Muscle of leg (tissue), 3 donors: ENCODE measurements at regions not wholly inside any gene's neighbourhood (a gene's known extent, or its start where the extent isn't known, plus 50 kb on each side); places are given as distances from the start of the nearest gene placed in this dataset.
"Not testable (repeated sequence)": the region's sequence is repeated elsewhere in the genome, so short reads cannot be mapped to it uniquely, and the experiment has no call there.

Experiments
- DNase-seq: peaks from one replicate; pipeline ENCODE4 v3.0.0; 2013
- H3K27ac ChIP-seq: one replicate; pipeline ENCODE4 v1.5.1; 2013; ENCODE audit warnings: mild to moderate bottlenecking, low read length, control low read depth
- H3K27me3 ChIP-seq: one replicate; pipeline ENCODE4 v1.6.1; 2013; ENCODE audit warnings: low read length; ENCODE audit not compliant: control insufficient read depth, insufficient read depth
- H3K36me3 ChIP-seq: one replicate; pipeline ENCODE4 v1.6.1; 2013; ENCODE audit warnings: low read length; ENCODE audit not compliant: control insufficient read depth, insufficient read depth
- H3K4me1 ChIP-seq: one replicate; pipeline ENCODE4 v1.6.1; 2013; ENCODE audit warnings: low read length; ENCODE audit not compliant: control insufficient read depth, insufficient read depth
- H3K4me3 ChIP-seq: one replicate; pipeline ENCODE4 v1.5.1; 2013; ENCODE audit warnings: low read length, control low read depth
- H3K9me3 ChIP-seq: replicated peaks from 2 replicates; pipeline ENCODE4 v1.6.1; 2013; ENCODE audit warnings: low read depth, low read length; ENCODE audit not compliant: control insufficient read depth
- WGBS: methylation state at CpG from one replicate; pipeline ENCODE4 v1.1.5; 2013; ENCODE audit warnings: missing lambda C conversion rate; ENCODE audit not compliant: insufficient coverage; 5-methylcytosine and 5-hydroxymethylcytosine counted together

GRCh38 chrX:3962511-3963311 is 249.3 kb upstream of the PRKX start:
- DNase-seq = peak; percentile 22
- Histone ChIP-seq H3K27ac (no peak overlapping the region), H3K4me3 (no peak overlapping the region), H3K36me3 (no peaks in the 10 kb centered on the region), H3K9me3 (no peaks in the 10 kb centered on the region), H3K27me3 (peaks cover 3% of the 10 kb centered on the region), H3K4me1 (no peaks in the 10 kb centered on the region)
- 18% methylated on average over 4 of the region's 13 CpGs for WGBS

DNA sequence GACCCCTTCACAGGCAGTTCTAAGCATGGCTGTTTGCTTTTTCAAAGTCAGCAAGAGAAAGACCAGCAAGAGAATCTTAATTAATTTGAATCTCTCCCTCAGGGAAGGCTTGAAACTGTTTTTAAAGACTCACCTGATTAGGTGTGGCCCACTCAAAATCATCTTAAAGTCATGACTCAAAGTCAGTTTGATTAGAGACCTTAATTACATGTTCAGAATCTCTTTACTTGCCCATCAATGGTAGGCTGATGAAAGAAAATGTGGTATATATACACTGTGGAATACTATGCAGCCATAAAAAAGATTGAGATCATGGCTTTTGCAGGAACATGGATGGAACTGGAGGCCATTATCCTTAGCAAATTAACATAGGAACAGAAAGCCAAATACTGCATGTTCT is 247.5 kb upstream of the PRKX start:
- H3K4me3 ChIP-seq = no peak overlapping the region
- H3K27ac ChIP-seq = no peak overlapping the region
- peaks cover 3% of the 10 kb centered on the region for H3K27me3 ChIP-seq
- no peaks in the 10 kb centered on the region for H3K4me1 ChIP-seq
- no peak for DNase-seq
- H3K9me3 ChIP-seq = no peaks in the 10 kb centered on the region
- H3K36me3 ChIP-seq = no peaks in the 10 kb centered on the region

DNA sequence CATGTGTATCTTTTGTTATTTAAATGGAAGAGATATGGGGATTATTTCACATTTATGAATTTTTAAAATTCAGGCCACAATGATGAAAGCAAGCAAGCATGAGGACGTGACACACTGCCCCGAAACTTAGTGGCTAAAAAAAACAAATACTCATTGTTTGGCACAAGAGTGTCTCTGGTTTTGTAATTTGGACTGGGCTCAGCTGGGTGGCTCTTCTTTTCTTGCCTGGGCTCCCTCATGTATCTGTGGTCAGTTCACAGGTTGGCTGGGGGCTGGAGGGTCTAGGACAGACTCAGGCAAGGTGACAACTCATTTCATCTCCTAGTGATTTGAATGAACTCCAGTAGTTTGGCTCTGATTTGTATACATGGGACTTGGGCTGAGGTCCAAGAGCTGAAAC is 238.4 kb upstream of the PRKX start:
- H3K9me3 ChIP-seq = no peaks in the 10 kb centered on the region
- no peak overlapping the region for H3K27ac ChIP-seq
- no peaks in the 10 kb centered on the region for H3K36me3 ChIP-seq
- peaks cover 3% of the 10 kb centered on the region for H3K27me3 ChIP-seq
- no peaks in the 10 kb centered on the region for H3K4me1 ChIP-seq
- 90% methylated on average over 2 of the region's 2 CpGs for WGBS
- no peak for DNase-seq
- H3K4me3 ChIP-seq = no peak overlapping the region

DNA sequence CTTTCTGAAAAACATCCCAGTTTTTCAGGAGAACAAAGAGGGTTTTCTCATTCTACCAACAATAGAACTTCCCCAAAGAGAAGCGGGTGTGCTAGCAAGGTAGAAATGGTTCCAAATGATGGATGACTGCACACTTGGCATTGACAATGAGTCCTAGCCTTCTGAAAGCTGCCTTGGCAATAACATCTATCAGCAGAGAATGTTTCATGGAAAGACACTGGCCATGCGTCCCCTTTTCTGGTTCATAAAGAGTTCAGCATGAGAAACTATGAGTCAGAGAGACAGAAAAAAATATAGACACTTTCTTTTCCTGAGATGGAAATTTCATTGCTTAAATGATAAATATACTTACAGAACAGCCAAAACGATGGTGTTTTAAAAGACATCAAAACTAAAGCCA is 236.9 kb upstream of the PRKX start:
- WGBS = no CpG with 5 or more reads among the region's 3 CpGs
- Histone ChIP-seq H3K27ac (no peak overlapping the region), H3K36me3 (no peaks in the 10 kb centered on the region), H3K9me3 (no peaks in the 10 kb centered on the region), H3K4me1 (no peaks in the 10 kb centered on the region), H3K27me3 (peaks cover 3% of the 10 kb centered on the region), H3K4me3 (no peak overlapping the region)
- DNase-seq = peak; percentile 66

DNA sequence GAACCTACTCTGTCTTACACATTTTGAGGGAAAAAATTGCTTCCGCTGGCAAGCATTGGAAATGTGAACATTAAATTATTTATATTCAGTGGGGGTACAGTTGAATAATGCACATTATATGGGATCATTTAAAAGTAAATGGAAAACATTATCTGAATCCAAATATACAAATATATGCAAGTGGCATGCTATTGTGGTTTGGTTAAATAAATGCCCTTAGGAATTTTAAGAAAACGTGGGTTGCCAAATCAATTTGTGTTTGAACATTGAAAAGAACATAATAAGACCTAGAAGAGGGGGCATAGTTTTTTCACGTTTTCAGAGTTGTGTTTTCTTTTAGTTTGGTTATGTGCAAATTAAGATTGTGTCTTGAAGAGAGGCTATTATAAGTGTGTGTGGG is 230.5 kb upstream of the PRKX start:
- Histone ChIP-seq H3K4me1 (no peaks in the 10 kb centered on the region), H3K36me3 (no peaks in the 10 kb centered on the region), H3K4me3 (no peak overlapping the region), H3K27me3 (peaks cover 5% of the 10 kb centered on the region), H3K27ac (no peak overlapping the region), H3K9me3 (no peaks in the 10 kb centered on the region)
- DNase-seq = no peak
- WGBS = 48% methylated on average over 2 of the region's 3 CpGs

GRCh38 chrX:3940000-3940610 is 226.7 kb upstream of the PRKX start:
- H3K4me1 ChIP-seq = no peaks in the 10 kb centered on the region
- no peak overlapping the region for H3K4me3 ChIP-seq
- no peaks in the 10 kb centered on the region for H3K9me3 ChIP-seq
- H3K36me3 ChIP-seq = no peaks in the 10 kb centered on the region
- peaks cover 6% of the 10 kb centered on the region for H3K27me3 ChIP-seq
- peak; percentile 26 for DNase-seq
- H3K27ac ChIP-seq = no peak overlapping the region
- 20% methylated on average over 1 of the region's 4 CpGs for WGBS

GRCh38 chrX:3938587-3938986 is 225.1 kb upstream of the PRKX start:
- no peaks in the 10 kb centered on the region for H3K4me1 ChIP-seq
- no peaks in the 10 kb centered on the region for H3K9me3 ChIP-seq
- no peak for DNase-seq
- H3K36me3 ChIP-seq = no peaks in the 10 kb centered on the region
- no peak overlapping the region for H3K4me3 ChIP-seq
- no peak overlapping the region for H3K27ac ChIP-seq
- peaks cover 6% of the 10 kb centered on the region for H3K27me3 ChIP-seq
- WGBS = 90% methylated on average over 2 of the region's 3 CpGs

DNA sequence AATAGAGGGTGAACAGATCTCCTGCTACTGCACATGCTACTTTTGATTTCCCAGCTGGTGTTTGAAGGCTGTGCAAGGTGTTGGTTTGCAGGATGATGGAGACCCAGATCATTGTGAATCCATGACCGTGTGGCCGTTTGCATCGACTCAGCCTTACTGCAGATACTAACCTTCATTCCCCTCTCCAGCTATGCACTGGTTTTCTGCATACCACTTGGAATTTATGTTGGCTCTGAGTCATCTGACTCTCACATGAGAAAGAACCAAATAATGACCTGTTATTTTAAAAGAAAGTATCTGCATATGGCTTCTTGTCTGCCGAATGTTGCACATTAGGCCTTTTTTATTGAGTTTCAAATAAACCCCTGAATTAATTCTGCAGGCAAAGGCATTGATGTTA is 221.7 kb upstream of the PRKX start:
- no CpG with 5 or more reads among the region's 4 CpGs for WGBS
- not testable (repeated sequence) for DNase-seq, H3K27me3 ChIP-seq, H3K4me1 ChIP-seq, H3K27ac ChIP-seq, H3K9me3 ChIP-seq, H3K4me3 ChIP-seq, H3K36me3 ChIP-seq

DNA sequence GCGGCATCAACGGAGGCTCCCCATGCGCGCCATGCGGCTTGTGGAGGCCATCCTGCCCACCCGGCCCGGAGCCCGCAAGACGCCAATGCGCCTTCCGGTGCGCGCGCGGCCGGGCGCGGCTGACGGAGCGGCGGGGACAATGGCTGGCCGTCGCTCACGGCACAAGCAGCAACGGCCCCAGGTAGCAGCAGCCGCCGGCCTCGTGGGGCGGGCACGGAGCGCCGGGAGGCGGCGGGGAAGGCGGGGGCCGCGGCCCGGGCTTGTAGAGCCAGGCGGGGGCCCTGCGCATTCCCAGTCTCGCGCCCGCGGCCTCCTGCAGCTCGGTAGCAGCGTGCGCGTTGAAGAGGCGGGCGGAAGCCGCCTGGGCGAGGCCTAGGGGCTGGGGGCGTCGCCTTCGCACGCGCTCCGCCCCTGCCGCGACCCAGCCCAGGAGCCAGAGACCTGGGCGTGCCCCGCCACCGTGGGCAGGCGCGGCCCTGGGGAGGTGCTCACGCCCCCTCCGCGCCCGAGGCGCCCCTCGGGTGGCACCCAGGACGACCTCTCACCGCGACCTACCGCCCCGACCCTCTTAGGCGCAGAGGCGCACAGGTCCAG is 207.1 kb upstream of the PRKX start:
- no CpG with 5 or more reads among the region's 78 CpGs for WGBS
- not testable (repeated sequence) for H3K4me1 ChIP-seq, H3K27ac ChIP-seq, DNase-seq, H3K9me3 ChIP-seq, H3K36me3 ChIP-seq, H3K27me3 ChIP-seq, H3K4me3 ChIP-seq

- H3K9me3 ChIP-seq, H3K36me3 ChIP-seq, H3K4me3 ChIP-seq, H3K27me3 ChIP-seq, DNase-seq, H3K4me1 ChIP-seq, H3K27ac ChIP-seq: not testable (repeated sequence)
- no CpG with 5 or more reads among the region's 79 CpGs for WGBS
Measured at GRCh38 chrX:3919668-3920423, 206.4 kb upstream of the PRKX start.
